EL (cell line): ENCODE measurements at regions not wholly inside any gene's neighbourhood (a gene's known extent, or its start where the extent isn't known, plus 50 kb on each side); places are given as distances from the start of the nearest gene placed in this dataset.

ENCODE experiments used
- DNase-seq: peaks from one replicate; pipeline ENCODE4 v3.0.0-alpha.2; 2016

GRCh38 chr1:115203287-115203686, 114.0 kb upstream of the TSPAN2 start:
- no peak for DNase-seq

GRCh38 chr1:115201598-115201997, 112.3 kb upstream of the TSPAN2 start:
- no peak for DNase-seq

- DNase-seq, result no peak
Measured at GRCh38 chr1:115199416-115200132, 110.3 kb upstream of the TSPAN2 start.

GRCh38 chr1:115198938-115199337, 109.6 kb upstream of the TSPAN2 start:
- DNase-seq, result peak; percentile 63

GRCh38 chr1:115196296-115196695, 107.0 kb upstream of the TSPAN2 start:
- DNase-seq, result no peak

- no peak for DNase-seq
Measured at GRCh38 chr1:115194506-115194905, 105.2 kb upstream of the TSPAN2 start.

- no peak for DNase-seq
Measured at GRCh38 chr1:115193046-115193828, 103.9 kb upstream of the TSPAN2 start.

- no peak for DNase-seq
Measured at GRCh38 chr1:115192200-115192767, 103.0 kb upstream of the TSPAN2 start.

- no peak for DNase-seq
Measured at GRCh38 chr1:115191691-115192090, 102.4 kb upstream of the TSPAN2 start.

- peak; percentile 41 for DNase-seq
Measured at GRCh38 chr1:115190540-115191170, 101.4 kb upstream of the TSPAN2 start.

GRCh38 chr1:115189814-115190539, 100.7 kb upstream of the TSPAN2 start:
- DNase-seq, result peak; percentile 96

- no peak for DNase-seq
Measured at GRCh38 chr1:115188680-115189395, 99.5 kb upstream of the TSPAN2 start.

- DNase-seq, result no peak
Measured at GRCh38 chr1:115186711-115187265, 97.5 kb upstream of the TSPAN2 start.

GRCh38 chr1:115185336-115185735, 96.0 kb upstream of the TSPAN2 start:
- no peak for DNase-seq

- peak; percentile 77 for DNase-seq
Measured at GRCh38 chr1:115184951-115185331, 95.6 kb upstream of the TSPAN2 start.

- peak; percentile 40 for DNase-seq
Measured at GRCh38 chr1:115184260-115184950, 95.1 kb upstream of the TSPAN2 start.

GRCh38 chr1:115183721-115184259, 94.5 kb upstream of the TSPAN2 start:
- DNase-seq, result no peak

GRCh38 chr1:115183158-115183557, 93.9 kb upstream of the TSPAN2 start:
- no peak for DNase-seq

- peak; percentile 75 for DNase-seq
Measured at GRCh38 chr1:115182012-115182715, 92.9 kb upstream of the TSPAN2 start.

- no peak for DNase-seq
Measured at GRCh38 chr1:115181231-115181630, 91.9 kb upstream of the TSPAN2 start.
